ENCODE measurements at regions not wholly inside any gene's neighbourhood (a gene's known extent, or its start where the extent isn't known, plus 50 kb on each side); places are given as distances from the start of the nearest gene placed in this dataset.

- no peak for TF ChIP-seq CTCF (IDR thresholded peaks at IDR 0.05)
- no peak for TF ChIP-seq REST (IDR thresholded peaks at IDR 0.05; ENCODE audit: insufficient read depth in 1 of 2, low read depth in 2 of 2, low read length in 1 of 2)
- TF ChIP-seq POLR2AphosphoS5 (IDR thresholded peaks at IDR 0.05; ENCODE audit: low read depth, low read length) = no peak
Measured at GRCh38 chr3:72614394-72615074, 233.7 kb downstream of the SHQ1 start.
